ENCODE measurements at regions not wholly inside any gene's neighbourhood (a gene's known extent, or its start where the extent isn't known, plus 50 kb on each side); places are given as distances from the start of the nearest gene placed in this dataset.
"Not testable (repeated sequence)": the region's sequence is repeated elsewhere in the genome, so short reads cannot be mapped to it uniquely, and the experiment has no call there.

DNA sequence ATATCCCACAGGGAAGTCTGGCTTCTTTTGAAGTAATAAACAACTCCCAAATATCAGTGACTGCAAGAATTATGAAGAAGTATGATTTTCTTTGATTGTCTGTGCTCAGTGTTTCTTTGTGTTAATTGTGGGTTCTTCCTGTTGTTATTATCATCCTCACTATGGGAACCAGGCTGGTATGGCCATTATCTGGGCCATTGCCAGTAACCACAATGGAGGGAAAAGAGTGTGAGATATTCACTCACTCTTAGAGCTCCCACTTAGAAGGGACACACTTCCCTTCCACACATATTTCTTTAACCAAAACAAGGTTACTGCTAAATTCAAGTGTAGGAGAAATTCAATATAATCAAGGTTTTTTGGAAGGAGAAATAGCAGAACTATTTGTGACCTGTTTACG is 503.7 kb downstream of the SLC6A15 start:
- Histone ChIP-seq H3K27ac (replicated peaks; ENCODE audit: low read length) (no peak overlapping the region), H3K4me3 (ENCODE audit: low read length in 2 of 2) (no peak overlapping the region), H3K14ac (ENCODE audit: low read length) (no peak overlapping the region), H2BK5ac (ENCODE audit: low read length) (no peak overlapping the region), H2AFZ (ENCODE audit: low read length) (peak overlapping the region; percentile 11), H3K4ac (ENCODE audit: low read length) (no peak overlapping the region), H2BK120ac (ENCODE audit: low read depth, low read length) (no peak overlapping the region), H2AK5ac (ENCODE audit: low read depth, low read length) (no peak overlapping the region), H3K79me1 (ENCODE audit: low read depth, low read length) (no peaks in the 10 kb centered on the region), H3K4me1 (ENCODE audit: control insufficient read depth in 2 of 2, insufficient read depth in 1 of 2, low read depth in 1 of 2, low read length in 2 of 2) (no peaks in the 10 kb centered on the region), H3K36me3 (replicated peaks in 1 of 2; ENCODE audit: control insufficient read depth in 2 of 2, insufficient read depth in 2 of 2, low read length in 2 of 2) (no peaks in the 10 kb centered on the region), H3K4me2 (ENCODE audit: insufficient read depth, low read length, poor library complexity, severe bottlenecking) (no peak overlapping the region), H3K23ac (ENCODE audit: low read depth, low read length, poor library complexity) (no peak overlapping the region), H2BK15ac (ENCODE audit: low read length) (no peak overlapping the region), H2BK12ac (ENCODE audit: low read length) (no peak overlapping the region), H3K9ac (ENCODE audit: low read depth, low read length, poor library complexity) (no peak overlapping the region), H3K18ac (ENCODE audit: low read length) (no peak overlapping the region), H4K8ac (ENCODE audit: low read depth, low read length) (no peak overlapping the region), H4K91ac (ENCODE audit: low read depth, low read length, poor library complexity) (no peak overlapping the region), H3K27me3 (ENCODE audit: control insufficient read depth in 3 of 3, insufficient read depth in 3 of 3, low read depth in 1 of 3, low read length in 3 of 3) (no peaks in the 10 kb centered on the region), H3K9me3 (replicated peaks in 1 of 2; ENCODE audit: control insufficient read depth in 2 of 2, insufficient read depth in 1 of 2, low read depth in 1 of 2, low read length in 2 of 2) (peaks cover 1 to 2% of the 10 kb centered on the region in 2 donors)
- WGBS, 2 donors (ENCODE audit: extremely low coverage in 2 of 2, insufficient read length in 2 of 2, insufficient replicate concordance in 1 of 2) = no CpG with 5 or more reads among the region's 1 CpG
- DNase-seq (ENCODE audit: low spot score) = no peak

GRCh38 chr12:84406720-84407119 is 505.9 kb downstream of the SLC6A15 start:
- H2BK12ac ChIP-seq (ENCODE audit: low read length) = not testable (repeated sequence)
- WGBS, 2 donors (ENCODE audit: extremely low coverage in 2 of 2, insufficient read length in 2 of 2, insufficient replicate concordance in 1 of 2) = no CpG with 5 or more reads among the region's 1 CpG

GRCh38 chr12:84397846-84398245 is 514.8 kb downstream of the SLC6A15 start:
- Histone ChIP-seq H2BK12ac (ENCODE audit: low read length) (no peak overlapping the region), H3K4me2 (ENCODE audit: insufficient read depth, low read length, poor library complexity, severe bottlenecking) (no peak overlapping the region), H2AFZ (ENCODE audit: low read length) (no peak overlapping the region), H3K36me3 (replicated peaks in 1 of 2; ENCODE audit: control insufficient read depth in 2 of 2, insufficient read depth in 2 of 2, low read length in 2 of 2) (no peaks in the 10 kb centered on the region), H3K27me3 (ENCODE audit: control insufficient read depth in 3 of 3, insufficient read depth in 3 of 3, low read depth in 1 of 3, low read length in 3 of 3) (no peaks in the 10 kb centered on the region), H3K18ac (ENCODE audit: low read length) (no peak overlapping the region), H3K27ac (replicated peaks; ENCODE audit: low read length) (no peak overlapping the region), H3K9ac (ENCODE audit: low read depth, low read length, poor library complexity) (no peak overlapping the region), H3K23ac (ENCODE audit: low read depth, low read length, poor library complexity) (no peak overlapping the region), H2BK5ac (ENCODE audit: low read length) (no peak overlapping the region), H2BK120ac (ENCODE audit: low read depth, low read length) (no peak overlapping the region), H3K4me3 (ENCODE audit: low read length in 2 of 2) (no peak overlapping the region), H3K4ac (ENCODE audit: low read length) (no peak overlapping the region), H3K14ac (ENCODE audit: low read length) (no peak overlapping the region), H3K79me1 (ENCODE audit: low read depth, low read length) (no peaks in the 10 kb centered on the region), H2AK5ac (ENCODE audit: low read depth, low read length) (no peak overlapping the region), H3K9me3 (replicated peaks in 1 of 2; ENCODE audit: control insufficient read depth in 2 of 2, insufficient read depth in 1 of 2, low read depth in 1 of 2, low read length in 2 of 2) (no peaks in the 10 kb centered on the region), H2BK15ac (ENCODE audit: low read length) (no peak overlapping the region), H4K8ac (ENCODE audit: low read depth, low read length) (no peak overlapping the region), H4K91ac (ENCODE audit: low read depth, low read length, poor library complexity) (no peak overlapping the region), H3K4me1 (ENCODE audit: control insufficient read depth in 2 of 2, insufficient read depth in 1 of 2, low read depth in 1 of 2, low read length in 2 of 2) (no peaks in the 10 kb centered on the region)
- no peak for DNase-seq (ENCODE audit: low spot score)

More at GRCh38 chr12:84406720-84407119, 505.9 kb downstream of the SLC6A15 start:
- not testable (repeated sequence) for H2AK5ac ChIP-seq (ENCODE audit: low read depth, low read length); H4K91ac ChIP-seq (ENCODE audit: low read depth, low read length, poor library complexity); H3K18ac ChIP-seq (ENCODE audit: low read length); H3K79me1 ChIP-seq (ENCODE audit: low read depth, low read length); DNase-seq (ENCODE audit: low spot score); H3K27me3 ChIP-seq (ENCODE audit: control insufficient read depth in 3 of 3, insufficient read depth in 3 of 3, low read depth in 1 of 3, low read length in 3 of 3); H3K23ac ChIP-seq (ENCODE audit: low read depth, low read length, poor library complexity); H2BK5ac ChIP-seq (ENCODE audit: low read length); H3K27ac ChIP-seq (replicated peaks; ENCODE audit: low read length); H2BK120ac ChIP-seq (ENCODE audit: low read depth, low read length); H3K9ac ChIP-seq (ENCODE audit: low read depth, low read length, poor library complexity); H3K4ac ChIP-seq (ENCODE audit: low read length); H3K9me3 ChIP-seq (replicated peaks in 1 of 2; ENCODE audit: control insufficient read depth in 2 of 2, insufficient read depth in 1 of 2, low read depth in 1 of 2, low read length in 2 of 2); H3K4me3 ChIP-seq (ENCODE audit: low read length in 2 of 2); H3K4me1 ChIP-seq (ENCODE audit: control insufficient read depth in 2 of 2, insufficient read depth in 1 of 2, low read depth in 1 of 2, low read length in 2 of 2); H3K14ac ChIP-seq (ENCODE audit: low read length); H3K36me3 ChIP-seq (replicated peaks in 1 of 2; ENCODE audit: control insufficient read depth in 2 of 2, insufficient read depth in 2 of 2, low read length in 2 of 2); H4K8ac ChIP-seq (ENCODE audit: low read depth, low read length); H2AFZ ChIP-seq (ENCODE audit: low read length); H2BK15ac ChIP-seq (ENCODE audit: low read length); H3K4me2 ChIP-seq (ENCODE audit: insufficient read depth, low read length, poor library complexity, severe bottlenecking)

DNA sequence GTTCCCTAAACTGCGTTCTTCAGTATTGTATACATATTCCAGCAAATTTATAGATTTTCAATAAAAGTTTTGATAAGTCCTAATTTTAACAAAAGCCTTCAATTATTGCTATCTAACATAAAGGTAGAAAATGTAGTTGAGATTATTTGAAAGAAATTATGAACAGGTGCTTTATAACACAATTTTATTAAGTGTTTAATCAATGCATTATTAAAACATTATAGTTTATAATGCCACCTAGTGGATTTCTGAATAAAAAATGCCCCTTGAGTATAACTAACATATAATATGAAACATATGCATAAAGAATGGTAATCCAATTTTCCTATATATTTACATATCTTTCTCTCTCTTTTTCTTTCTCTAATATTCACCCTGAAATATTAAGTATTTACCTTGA is 515.3 kb downstream of the SLC6A15 start:
- H2BK5ac ChIP-seq (ENCODE audit: low read length) = no peak overlapping the region
- H2AFZ ChIP-seq (ENCODE audit: low read length) = no peak overlapping the region
- no peak overlapping the region for H3K9ac ChIP-seq (ENCODE audit: low read depth, low read length, poor library complexity)
- H3K18ac ChIP-seq (ENCODE audit: low read length) = no peak overlapping the region
- no peak overlapping the region for H2AK5ac ChIP-seq (ENCODE audit: low read depth, low read length)
- no peak overlapping the region for H3K27ac ChIP-seq (replicated peaks; ENCODE audit: low read length)
- no peaks in the 10 kb centered on the region for H3K36me3 ChIP-seq (replicated peaks in 1 of 2; ENCODE audit: control insufficient read depth in 2 of 2, insufficient read depth in 2 of 2, low read length in 2 of 2)
- DNase-seq (ENCODE audit: low spot score) = no peak
- H3K9me3 ChIP-seq (replicated peaks in 1 of 2; ENCODE audit: control insufficient read depth in 2 of 2, insufficient read depth in 1 of 2, low read depth in 1 of 2, low read length in 2 of 2) = no peaks in the 10 kb centered on the region
- H3K4me2 ChIP-seq (ENCODE audit: insufficient read depth, low read length, poor library complexity, severe bottlenecking) = no peak overlapping the region
- no CpG with 5 or more reads among the region's 1 CpG for WGBS, 2 donors (ENCODE audit: extremely low coverage in 2 of 2, insufficient read length in 2 of 2, insufficient replicate concordance in 1 of 2)
- no peak overlapping the region for H3K4ac ChIP-seq (ENCODE audit: low read length)
- no peak overlapping the region for H3K23ac ChIP-seq (ENCODE audit: low read depth, low read length, poor library complexity)
- H4K91ac ChIP-seq (ENCODE audit: low read depth, low read length, poor library complexity) = no peak overlapping the region
- no peaks in the 10 kb centered on the region for H3K79me1 ChIP-seq (ENCODE audit: low read depth, low read length)
- no peaks in the 10 kb centered on the region for H3K27me3 ChIP-seq (ENCODE audit: control insufficient read depth in 3 of 3, insufficient read depth in 3 of 3, low read depth in 1 of 3, low read length in 3 of 3)
- no peak overlapping the region for H4K8ac ChIP-seq (ENCODE audit: low read depth, low read length)
- no peak overlapping the region for H2BK15ac ChIP-seq (ENCODE audit: low read length)
- no peaks in the 10 kb centered on the region for H3K4me1 ChIP-seq (ENCODE audit: control insufficient read depth in 2 of 2, insufficient read depth in 1 of 2, low read depth in 1 of 2, low read length in 2 of 2)
- no peak overlapping the region for H3K4me3 ChIP-seq (ENCODE audit: low read length in 2 of 2)
- no peak overlapping the region for H2BK12ac ChIP-seq (ENCODE audit: low read length)
- H2BK120ac ChIP-seq (ENCODE audit: low read depth, low read length) = no peak overlapping the region
- H3K14ac ChIP-seq (ENCODE audit: low read length) = no peak overlapping the region

Data from neuronal stem cell (in vitro differentiated cells).